ENCODE measurements at regions not wholly inside any gene's neighbourhood (a gene's known extent, or its start where the extent isn't known, plus 50 kb on each side); places are given as distances from the start of the nearest gene placed in this dataset.

- TF ChIP-seq CTCF (conservative IDR thresholded peaks at IDR 0.05; ENCODE audit: low read depth, low read length) (no peak), EZH2 (IDR thresholded peaks at IDR 0.05; ENCODE audit: borderline replicate concordance, low read depth, low read length, poor library complexity, severe bottlenecking) (no peak)
Measured at GRCh38 chr3:86175051-86175536, 815.9 kb downstream of the VGLL3 start.
